ENCODE measurements at regions not wholly inside any gene's neighbourhood (a gene's known extent, or its start where the extent isn't known, plus 50 kb on each side); places are given as distances from the start of the nearest gene placed in this dataset.
"Not testable (repeated sequence)": the region's sequence is repeated elsewhere in the genome, so short reads cannot be mapped to it uniquely, and the experiment has no call there.

DNA sequence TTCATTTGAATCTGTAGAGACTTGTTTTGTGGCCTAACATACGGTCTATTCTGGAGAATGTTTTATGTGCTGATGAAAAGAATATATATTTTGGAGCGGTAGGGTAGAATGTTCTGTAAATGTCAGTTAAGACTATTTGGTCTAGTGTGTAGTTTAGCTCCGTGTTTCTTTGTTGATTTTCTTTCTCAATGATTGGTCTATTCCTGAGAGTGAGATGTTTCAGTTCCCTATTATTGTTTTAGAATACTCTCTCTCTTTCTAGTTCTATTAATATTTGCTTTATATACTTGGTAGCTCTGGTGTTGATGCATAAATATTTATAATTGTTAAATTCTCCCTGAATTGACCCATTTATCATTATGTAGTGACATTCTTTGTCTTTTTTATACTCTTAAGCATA is 236.5 kb downstream of the GLUD2 start:
- DNase-seq (ENCODE audit: low read depth in 4 of 4, low spot score in 1 of 4) = no peak

DNA sequence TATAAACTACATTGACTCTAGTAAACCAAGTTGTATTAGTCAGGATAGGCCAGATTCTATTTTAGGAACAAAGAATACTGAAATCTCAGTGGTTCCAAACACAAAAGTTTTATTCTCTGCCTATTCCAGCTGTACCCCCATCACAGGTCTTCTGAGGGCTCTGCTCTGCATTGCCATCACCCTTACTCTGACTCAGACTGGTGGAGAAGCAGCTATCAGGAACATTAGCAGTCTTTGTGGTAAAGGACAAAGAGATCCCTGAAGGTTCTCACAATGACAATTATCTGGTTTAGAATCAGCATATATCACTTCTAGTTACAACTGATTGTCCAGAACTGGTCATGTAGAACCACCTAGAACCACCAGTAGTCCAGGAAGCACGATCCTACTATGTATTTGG is 251.1 kb downstream of the GLUD2 start:
- DNase-seq (ENCODE audit: low read depth in 4 of 4, low spot score in 1 of 4) = no peak

DNA sequence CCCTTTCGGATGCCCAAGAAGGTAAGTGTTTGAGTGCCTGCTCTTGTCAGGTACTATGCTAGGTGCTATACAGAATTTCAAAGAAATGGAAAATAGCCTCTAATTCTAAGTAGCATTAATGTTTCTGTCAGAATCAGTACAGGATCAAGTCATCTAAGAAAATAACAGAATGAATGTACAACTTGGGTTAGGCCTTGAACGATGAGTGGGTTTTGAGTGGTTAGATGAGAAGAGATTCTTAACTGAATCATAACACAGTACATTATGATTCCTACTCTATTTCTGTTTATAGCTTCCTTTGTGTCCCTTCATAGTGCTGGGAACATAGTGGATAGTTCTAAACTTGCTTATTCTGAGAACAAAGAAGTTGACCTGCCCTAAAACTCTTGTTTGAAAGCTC is 253.9 kb downstream of the GLUD2 start:
- DNase-seq (ENCODE audit: low read depth in 4 of 4, low spot score in 1 of 4) = no peak

DNA sequence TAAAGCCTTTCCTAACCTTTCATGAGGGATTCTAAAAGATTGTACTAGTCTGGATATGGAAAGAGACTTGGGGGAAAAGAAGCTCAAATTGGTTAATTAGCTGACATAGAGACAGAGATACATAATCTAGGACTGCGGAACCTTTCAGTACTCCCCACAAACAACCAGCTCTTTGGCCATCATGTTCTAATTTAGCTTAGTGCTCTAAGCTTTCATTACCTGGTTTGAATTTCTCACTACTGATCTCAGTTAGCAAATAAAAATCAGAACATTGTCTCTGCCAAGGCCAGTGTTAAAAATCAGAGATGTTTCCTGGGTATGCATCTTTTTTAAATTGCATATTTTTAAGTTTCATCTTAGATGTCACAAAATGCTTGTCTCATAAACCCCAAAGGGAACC is 254.4 kb downstream of the GLUD2 start:
- no peak for DNase-seq (ENCODE audit: low read depth in 4 of 4, low spot score in 1 of 4)

GRCh38 chrX:121307449-121307848 is 260.0 kb downstream of the GLUD2 start:
- no peak for DNase-seq (ENCODE audit: low read depth in 4 of 4, low spot score in 1 of 4)

DNA sequence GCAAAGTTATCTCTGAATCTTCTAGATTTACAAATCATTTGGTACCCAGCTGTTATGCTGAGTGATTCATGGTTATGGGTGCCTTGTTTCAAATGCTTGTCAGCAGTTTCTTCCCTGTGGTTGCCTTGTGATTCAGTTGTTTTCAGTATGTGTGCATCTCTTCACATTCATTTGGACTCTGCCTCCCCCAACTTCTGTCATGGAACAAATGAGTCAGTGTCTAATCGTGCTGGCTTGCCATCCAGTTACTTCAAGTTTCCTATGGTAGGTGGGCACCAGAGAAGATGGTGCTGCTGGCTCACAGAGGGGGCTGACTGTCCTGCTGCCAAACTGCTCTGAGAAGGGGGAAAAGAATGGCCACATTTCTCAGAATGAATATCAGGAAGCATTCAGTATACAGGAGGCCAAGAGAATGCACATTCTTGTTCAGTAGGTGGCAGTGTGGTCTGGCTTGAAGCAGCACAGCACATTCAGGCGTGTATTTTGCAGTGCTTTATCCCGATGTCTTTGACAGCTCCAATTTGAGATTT is 260.9 kb downstream of the GLUD2 start:
- peak; percentile 26 to 44 (median 32) for DNase-seq (ENCODE audit: low read depth in 4 of 4, low spot score in 1 of 4)

DNA sequence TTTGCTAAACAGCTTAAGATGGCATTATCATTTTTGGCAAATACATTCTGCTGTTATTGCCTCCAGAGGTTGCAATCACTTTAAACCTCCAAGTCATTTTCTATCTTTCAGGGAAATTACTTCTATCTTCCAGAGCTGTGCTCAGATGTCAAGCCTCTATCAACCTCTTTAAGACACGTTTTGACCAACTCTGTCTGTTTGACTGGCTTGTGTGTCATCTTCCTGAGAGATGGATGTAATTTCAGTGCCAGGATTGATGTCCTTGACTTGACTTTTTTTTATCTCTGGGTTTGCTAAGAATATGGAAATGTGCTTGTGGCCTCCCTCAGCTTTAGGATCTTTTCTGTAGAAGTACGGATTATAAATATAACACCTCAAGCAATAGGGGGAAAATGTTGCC is 263.4 kb downstream of the GLUD2 start:
- DNase-seq (ENCODE audit: low read depth in 4 of 4, low spot score in 1 of 4) = no peak

GRCh38 chrX:121320441-121320840 is 273.0 kb downstream of the GLUD2 start:
- no peak for DNase-seq (ENCODE audit: low read depth in 4 of 4, low spot score in 1 of 4)

GRCh38 chrX:121322159-121322558 is 274.7 kb downstream of the GLUD2 start:
- no peak for DNase-seq (ENCODE audit: low read depth in 4 of 4, low spot score in 1 of 4)

DNA sequence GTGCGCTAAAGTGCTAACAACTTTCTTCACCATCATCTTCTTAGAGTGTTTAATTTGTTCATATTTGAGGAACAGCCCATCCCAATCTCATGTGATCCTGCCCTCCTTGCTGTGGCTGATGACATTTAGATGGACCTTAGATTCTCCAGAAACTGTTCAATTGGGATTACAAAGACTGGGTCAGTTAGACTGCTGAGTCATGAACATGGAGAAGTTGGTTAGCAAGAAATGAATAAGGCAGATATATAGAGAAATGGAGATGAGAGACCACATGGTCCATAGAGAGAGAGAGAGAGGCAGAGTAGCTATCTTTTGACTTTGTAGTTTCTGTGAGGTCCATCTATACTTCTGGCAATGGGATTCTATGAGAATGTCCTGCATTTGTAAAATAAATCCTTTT is 275.9 kb downstream of the GLUD2 start:
- DNase-seq (ENCODE audit: low read depth in 4 of 4, low spot score in 1 of 4) = no peak

GRCh38 chrX:121333942-121334341 is 286.5 kb downstream of the GLUD2 start:
- DNase-seq (ENCODE audit: low read depth in 4 of 4, low spot score in 1 of 4) = no peak

DNA sequence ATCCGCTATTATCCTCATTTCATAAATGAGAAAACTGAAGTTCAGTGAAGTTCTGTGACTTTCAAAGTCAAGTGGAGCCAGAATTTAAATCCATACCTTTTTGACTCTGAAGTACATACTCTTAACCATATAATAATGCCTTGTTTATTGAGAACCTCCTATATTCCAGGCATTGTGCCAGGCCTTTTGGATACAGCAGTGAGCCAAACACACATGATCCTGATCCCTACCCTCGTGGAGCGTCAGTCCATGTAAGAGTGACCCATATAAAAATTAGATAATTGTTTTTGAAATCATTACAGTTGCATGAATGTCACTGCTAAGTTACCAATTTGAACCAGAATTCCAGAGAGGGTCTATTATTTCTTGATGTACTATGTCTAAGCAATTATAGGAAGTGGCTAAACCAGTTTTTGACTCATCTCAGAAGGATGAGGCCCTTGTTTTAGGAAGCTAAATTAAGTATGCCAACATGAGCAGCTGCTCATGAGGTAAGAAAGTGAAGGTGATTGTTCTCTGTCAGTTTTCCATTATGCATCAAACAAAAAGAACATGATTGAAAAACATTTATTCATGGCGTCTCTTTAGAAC is 289.5 kb downstream of the GLUD2 start:
- no peak for DNase-seq (ENCODE audit: low read depth in 4 of 4, low spot score in 1 of 4)

DNA sequence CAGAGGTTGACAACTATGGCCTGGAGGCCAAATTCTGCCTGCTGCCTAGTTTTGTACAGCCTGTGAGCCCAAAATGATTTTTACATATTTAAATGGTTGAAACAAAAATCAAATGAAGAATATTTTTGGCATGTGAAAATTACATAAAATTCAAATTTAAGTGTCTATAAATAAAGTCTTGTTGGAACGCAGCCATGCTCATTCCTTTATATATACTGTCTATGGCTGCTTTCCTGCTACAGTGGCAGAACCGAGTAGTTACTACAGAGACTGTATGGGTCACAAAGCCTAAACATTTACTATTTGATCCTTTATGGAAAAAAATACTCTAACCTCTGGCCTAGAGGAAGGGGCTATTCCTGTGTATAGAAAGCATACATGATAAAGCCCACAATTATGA is 290.4 kb downstream of the GLUD2 start:
- DNase-seq (ENCODE audit: low read depth in 4 of 4, low spot score in 1 of 4) = no peak

DNA sequence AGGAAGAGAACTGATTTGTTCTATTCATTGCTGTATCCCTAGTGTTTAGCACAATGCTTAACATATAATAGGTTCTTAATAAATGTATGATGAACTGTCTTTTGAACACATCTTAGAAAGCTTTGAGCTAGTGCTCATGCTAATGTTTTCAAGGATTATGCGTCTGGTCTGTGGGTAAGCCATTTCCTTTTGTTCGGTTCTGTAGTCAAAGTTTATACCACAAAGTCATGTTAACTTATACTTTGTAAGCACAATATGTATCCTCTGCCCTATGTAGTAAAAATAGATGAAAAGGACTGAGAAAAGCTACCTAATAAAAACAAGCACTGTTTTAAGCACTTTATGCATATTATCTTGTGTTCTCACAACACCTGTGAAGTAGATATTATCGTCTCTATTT is 301.9 kb downstream of the GLUD2 start:
- no peak for DNase-seq (ENCODE audit: low read depth in 4 of 4, low spot score in 1 of 4)

DNA sequence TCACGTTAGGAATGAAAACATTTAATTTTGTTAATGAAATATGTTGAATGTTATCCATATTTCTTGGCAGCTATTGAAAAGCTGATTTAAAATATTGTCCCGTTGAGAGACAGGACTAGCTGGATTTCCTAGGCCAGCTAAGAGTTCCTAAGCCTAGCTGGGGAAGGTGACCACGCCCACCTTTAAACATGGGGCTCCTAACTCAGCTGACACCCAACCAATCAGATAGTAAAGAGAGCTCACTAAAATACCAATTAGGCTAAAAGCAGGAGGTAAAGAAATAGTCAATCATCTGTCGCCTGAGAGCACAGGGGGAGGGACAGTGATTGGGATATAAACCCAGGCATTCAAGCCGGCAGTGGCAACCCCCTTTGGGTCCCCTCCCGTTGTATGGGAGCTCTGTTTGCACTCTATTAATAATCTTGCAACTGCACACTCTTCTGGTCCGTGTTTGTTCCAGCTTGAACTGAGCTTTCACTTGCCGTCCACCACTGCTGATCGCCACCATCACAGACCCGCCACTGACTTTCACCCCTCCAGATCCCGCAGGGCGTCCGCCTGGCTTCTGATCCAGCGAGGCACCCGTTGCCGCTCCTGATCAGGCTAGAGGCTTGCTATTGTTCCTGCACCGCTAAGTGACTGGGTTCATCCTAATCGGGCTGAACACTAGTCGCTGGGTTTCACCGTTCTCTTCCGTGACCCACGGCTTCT is 308.9 kb downstream of the GLUD2 start:
- DNase-seq (ENCODE audit: low read depth in 4 of 4, low spot score in 1 of 4) = no peak

DNA sequence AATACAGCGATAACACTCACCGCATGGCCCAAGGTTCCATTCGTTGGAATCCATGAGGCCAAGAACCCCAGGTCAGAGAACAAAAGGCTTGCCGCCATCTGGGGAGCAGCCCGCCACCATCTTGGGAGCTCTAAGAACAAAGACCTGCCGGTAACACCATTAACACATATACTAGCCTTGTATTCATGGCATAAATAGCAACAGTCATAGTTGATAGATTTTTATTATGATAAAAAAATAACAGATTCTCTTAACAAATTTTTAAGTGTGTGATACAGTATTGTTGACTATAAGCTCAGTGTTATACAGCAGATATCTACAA is 309.4 kb downstream of the GLUD2 start:
- DNase-seq (ENCODE audit: low read depth in 4 of 4, low spot score in 1 of 4) = no peak

DNA sequence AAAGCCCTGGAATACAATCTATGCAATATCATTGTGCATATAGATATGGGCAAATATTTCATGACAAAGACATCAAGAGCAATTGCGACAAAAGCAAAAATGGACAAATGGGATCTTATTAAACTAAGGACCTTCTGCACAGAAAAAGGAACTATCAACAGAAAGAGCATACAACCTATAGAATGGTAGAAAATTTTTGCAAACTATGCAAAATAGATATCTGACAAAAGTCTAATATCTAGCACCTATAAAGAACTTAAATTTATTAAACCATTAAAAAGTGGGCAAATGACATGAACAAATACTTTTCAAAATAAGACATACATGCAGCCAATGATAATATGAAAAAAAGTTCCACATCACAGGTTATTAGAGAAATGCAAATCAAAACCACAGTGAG is 312.9 kb downstream of the GLUD2 start:
- DNase-seq (ENCODE audit: low read depth in 4 of 4, low spot score in 1 of 4) = no peak

DNA sequence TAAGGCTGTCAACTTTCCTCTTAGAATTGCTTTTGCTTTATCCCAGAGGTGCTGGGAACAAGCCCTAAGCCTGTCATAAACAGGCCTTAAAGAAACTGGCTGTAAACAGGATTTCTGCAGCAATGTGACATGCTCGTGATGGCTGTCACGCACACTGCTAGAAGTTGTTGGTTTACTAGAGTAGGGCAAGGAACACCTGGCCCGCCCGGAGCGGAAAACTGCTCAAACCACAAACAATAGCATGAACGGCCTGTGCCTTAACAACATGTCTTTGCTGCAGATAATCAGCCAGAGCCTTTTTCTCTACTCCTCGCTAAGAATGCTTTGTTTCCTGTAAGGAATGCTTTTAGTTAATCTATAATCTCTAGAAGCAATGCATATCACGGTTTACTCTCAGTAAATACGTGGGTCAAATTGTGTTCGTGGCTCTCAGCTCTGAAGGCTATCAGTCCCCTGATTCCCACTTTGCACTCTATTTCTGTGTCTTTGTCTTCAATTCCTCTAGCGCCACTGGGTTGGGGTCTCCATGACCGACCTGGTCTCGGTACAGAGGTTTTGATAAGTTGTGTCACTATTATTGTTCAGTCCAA is 318.3 kb downstream of the GLUD2 start:
- no peak for DNase-seq (ENCODE audit: low read depth in 4 of 4, low spot score in 1 of 4)

- no peak for DNase-seq (ENCODE audit: low read depth in 4 of 4, low spot score in 1 of 4)
Observed at GRCh38 chrX:121374471-121374870, 327.1 kb downstream of the GLUD2 start.

DNA sequence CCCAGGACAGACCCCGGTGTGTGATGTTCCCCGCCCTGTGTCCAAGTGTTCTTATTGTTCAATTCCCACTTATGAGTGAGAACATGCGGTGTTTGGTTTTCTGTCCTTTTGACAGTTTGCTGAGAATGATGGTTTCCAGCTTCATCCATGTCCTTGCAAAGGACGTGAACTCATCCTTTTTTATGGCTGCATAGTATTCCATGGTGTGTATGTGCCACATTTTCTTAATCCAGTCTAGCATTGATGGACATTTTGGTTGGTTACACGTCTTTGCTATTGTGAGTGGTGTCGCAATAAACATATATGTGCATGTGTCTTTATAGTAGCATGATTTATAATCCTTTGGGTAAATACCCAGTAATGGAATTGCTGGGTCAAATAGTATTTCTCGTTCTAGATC is 334.5 kb downstream of the GLUD2 start:
- not testable (repeated sequence) for DNase-seq (ENCODE audit: low read depth in 4 of 4, low spot score in 1 of 4)

DNA sequence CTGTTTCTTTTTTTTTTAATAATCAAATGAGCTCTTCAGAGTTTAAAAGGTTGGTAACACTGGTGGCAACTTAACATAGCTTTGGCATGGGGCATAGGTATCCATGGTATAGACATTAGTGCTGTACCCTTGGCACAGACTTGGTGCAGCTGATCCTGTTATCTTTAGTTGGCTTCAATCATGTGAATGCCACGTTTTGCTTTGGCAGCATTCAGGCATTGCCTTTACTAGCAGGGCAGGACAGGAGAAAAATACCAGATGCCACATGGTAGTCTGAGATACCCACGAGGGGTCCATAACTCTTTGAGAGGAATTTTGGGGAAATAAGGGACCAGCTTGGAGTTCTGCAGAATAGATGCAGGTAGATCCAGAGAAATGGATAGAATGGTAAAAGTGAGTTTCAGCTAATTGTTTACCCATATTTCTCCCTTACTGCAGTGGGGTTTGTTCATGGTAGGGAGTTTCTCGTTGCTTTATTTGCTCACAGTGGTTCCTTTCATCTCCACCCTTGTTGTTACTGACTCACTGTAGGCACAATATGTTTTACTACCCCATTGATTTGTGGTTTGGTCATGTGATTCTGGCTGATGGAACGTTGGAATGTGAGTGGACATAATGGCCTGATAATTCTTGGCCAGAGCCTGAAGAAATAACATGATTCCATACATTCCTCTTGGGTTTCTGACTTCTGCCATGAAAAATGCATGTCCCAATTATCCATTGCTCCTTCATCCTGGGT is 342.7 kb downstream of the GLUD2 start:
- no peak for DNase-seq (ENCODE audit: low read depth in 4 of 4, low spot score in 1 of 4)

- no peak for DNase-seq (ENCODE audit: low read depth in 4 of 4, low spot score in 1 of 4)
Observed at GRCh38 chrX:121405826-121406225, 358.4 kb downstream of the GLUD2 start.
